Activated CD4-positive, alpha-beta memory T cell treated with anti-CD3 and anti-CD28 coated beads, Interleukin-2, amount 10 ng/mL, durations not matched to agents 7 days and 5 days (primary cell): ENCODE measurements at regions not wholly inside any gene's neighbourhood (a gene's known extent, or its start where the extent isn't known, plus 50 kb on each side); places are given as distances from the start of the nearest gene placed in this dataset.
"Not testable (repeated sequence)": the region's sequence is repeated elsewhere in the genome, so short reads cannot be mapped to it uniquely, and the experiment has no call there.

Experiments used
- CTCF ChIA-PET: fragments of 350-600 bp; sonication (Branson Sonifier 250); formaldehyde crosslinking; loops from one replicate; lab custom pipeline; 2021; ENCODE audit warnings: antibody characterized with exemption, inconsistent platforms; lab: Charles Lee
- POLR2A ChIA-PET: fragments of 350-600 bp; sonication (Branson Sonifier 250); formaldehyde crosslinking; loops from one replicate; lab custom pipeline; 2021; ENCODE audit warnings: antibody characterized with exemption; lab: Charles Lee
- DNase-seq: peaks from one replicate; pipeline ENCODE4 v3.0.0-alpha.2; 2020
- H3K27ac Mint-ChIP-seq: one replicate; pipeline ENCODE4 v1.8.0; 2021; ENCODE audit warnings: mild to moderate bottlenecking, mixed read lengths
- H3K27me3 Mint-ChIP-seq: one replicate; pipeline ENCODE4 v1.8.0; 2021; ENCODE audit warnings: mixed read lengths
- H3K36me3 Mint-ChIP-seq: one replicate; pipeline ENCODE4 v1.8.0; 2021; ENCODE audit warnings: low read depth, mixed read lengths
- H3K4me1 Mint-ChIP-seq: one replicate; pipeline ENCODE4 v1.8.0; 2021; ENCODE audit warnings: mixed read lengths
- H3K4me3 Mint-ChIP-seq: one replicate; pipeline ENCODE4 v1.8.0; 2021; ENCODE audit warnings: mild to moderate bottlenecking, mixed read lengths
- H3K9me3 Mint-ChIP-seq: one replicate; pipeline ENCODE4 v1.8.0; 2021; ENCODE audit warnings: mixed read lengths

GRCh38 chr3:95731753-95732152, 1082.6 kb upstream of the EPHA6 start:
- DNase-seq, result no peak
- Mint-ChIP-seq H3K27ac (no peak overlapping the region), H3K36me3 (no peaks in the 10 kb centered on the region), H3K4me1 (no peaks in the 10 kb centered on the region), H3K27me3 (no peaks in the 10 kb centered on the region), H3K4me3 (no peak overlapping the region), H3K9me3 (peaks cover 2% of the 10 kb centered on the region)
- CTCF ChIA-PET, result no interaction called here
- POLR2A ChIA-PET, result no interaction called here

GRCh38 chr3:95733336-95733735, 1081.1 kb upstream of the EPHA6 start:
- Mint-ChIP-seq H3K4me1 (no peaks in the 10 kb centered on the region), H3K9me3 (peaks cover 2% of the 10 kb centered on the region), H3K4me3 (no peak overlapping the region), H3K27ac (no peak overlapping the region), H3K27me3 (no peaks in the 10 kb centered on the region), H3K36me3 (no peaks in the 10 kb centered on the region)
- DNase-seq, result no peak
- ChIA-PET CTCF (no interaction called here), POLR2A (no interaction called here)

- Mint-ChIP-seq H3K4me1 (no peaks in the 10 kb centered on the region), H3K27me3 (no peaks in the 10 kb centered on the region), H3K36me3 (no peaks in the 10 kb centered on the region), H3K9me3 (no peaks in the 10 kb centered on the region), H3K27ac (no peak overlapping the region), H3K4me3 (no peak overlapping the region)
- no peak for DNase-seq
- POLR2A ChIA-PET, result no interaction called here
- CTCF ChIA-PET, result no interaction called here
These were observed 1076.3 kb upstream of the EPHA6 start for GRCh38 chr3:95738045-95738444.

GRCh38 chr3:95744896-95745295, 1069.5 kb upstream of the EPHA6 start:
- CTCF ChIA-PET, H3K27ac Mint-ChIP-seq, H3K9me3 Mint-ChIP-seq, H3K27me3 Mint-ChIP-seq, H3K4me1 Mint-ChIP-seq, H3K36me3 Mint-ChIP-seq, POLR2A ChIA-PET, DNase-seq, H3K4me3 Mint-ChIP-seq: not testable (repeated sequence)

GRCh38 chr3:95750097-95750496, 1064.3 kb upstream of the EPHA6 start:
- CTCF ChIA-PET, result no interaction called here
- no peak overlapping the region for H3K4me3 Mint-ChIP-seq
- H3K4me1 Mint-ChIP-seq, result no peaks in the 10 kb centered on the region
- H3K27me3 Mint-ChIP-seq, result no peaks in the 10 kb centered on the region
- no peak overlapping the region for H3K27ac Mint-ChIP-seq
- DNase-seq, result no peak
- H3K9me3 Mint-ChIP-seq, result no peaks in the 10 kb centered on the region
- H3K36me3 Mint-ChIP-seq, result no peaks in the 10 kb centered on the region
- POLR2A ChIA-PET, result no interaction called here

DNA sequence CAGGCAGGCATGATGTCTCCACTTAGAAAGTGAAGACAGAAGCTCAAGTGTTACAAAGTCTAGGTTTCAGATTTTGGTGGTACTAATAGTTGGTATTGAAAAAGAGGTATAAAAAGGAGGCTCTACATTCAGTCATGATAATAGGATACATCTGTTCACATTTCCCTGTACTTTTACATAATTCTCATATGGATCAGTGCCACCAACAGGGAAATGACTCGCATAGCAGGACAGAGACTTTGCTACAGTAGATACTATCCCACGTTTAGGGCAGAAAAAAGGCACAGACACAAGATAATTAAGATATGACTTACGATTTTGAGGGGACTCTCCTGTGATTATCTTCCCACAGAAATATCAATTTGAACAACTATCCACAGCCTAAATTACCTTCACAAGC, 1062.9 kb upstream of the EPHA6 start:
- Mint-ChIP-seq H3K4me1 (no peaks in the 10 kb centered on the region), H3K4me3 (no peak overlapping the region), H3K36me3 (no peaks in the 10 kb centered on the region), H3K27ac (no peak overlapping the region), H3K9me3 (no peaks in the 10 kb centered on the region), H3K27me3 (no peaks in the 10 kb centered on the region)
- no peak for DNase-seq
- ChIA-PET CTCF (no interaction called here), POLR2A (no interaction called here)

DNA sequence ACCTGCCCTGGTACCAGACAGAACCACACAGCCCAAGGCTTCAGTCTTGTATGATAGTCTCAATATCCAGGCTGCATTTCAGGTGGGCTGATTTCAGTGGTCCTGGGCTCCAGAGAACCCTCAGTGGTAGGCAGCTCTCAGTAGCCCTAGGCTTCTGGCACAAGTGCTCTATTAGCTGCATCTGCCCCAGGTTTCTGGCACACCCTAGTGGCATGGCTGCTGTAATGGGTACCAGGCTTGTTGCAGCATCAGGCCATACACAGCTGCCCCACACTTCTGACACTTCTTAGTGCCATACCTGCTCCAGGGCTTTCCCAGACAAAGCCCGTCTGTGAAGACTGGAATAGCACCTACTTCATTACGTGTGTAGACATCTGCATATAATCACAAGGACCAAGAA, 1062.2 kb upstream of the EPHA6 start:
- no peaks in the 10 kb centered on the region for H3K9me3 Mint-ChIP-seq
- no peaks in the 10 kb centered on the region for H3K4me1 Mint-ChIP-seq
- no peaks in the 10 kb centered on the region for H3K27me3 Mint-ChIP-seq
- no peak for DNase-seq
- CTCF ChIA-PET, result no interaction called here
- POLR2A ChIA-PET, result no interaction called here
- no peak overlapping the region for H3K4me3 Mint-ChIP-seq
- H3K27ac Mint-ChIP-seq, result no peak overlapping the region
- H3K36me3 Mint-ChIP-seq, result no peaks in the 10 kb centered on the region

DNA sequence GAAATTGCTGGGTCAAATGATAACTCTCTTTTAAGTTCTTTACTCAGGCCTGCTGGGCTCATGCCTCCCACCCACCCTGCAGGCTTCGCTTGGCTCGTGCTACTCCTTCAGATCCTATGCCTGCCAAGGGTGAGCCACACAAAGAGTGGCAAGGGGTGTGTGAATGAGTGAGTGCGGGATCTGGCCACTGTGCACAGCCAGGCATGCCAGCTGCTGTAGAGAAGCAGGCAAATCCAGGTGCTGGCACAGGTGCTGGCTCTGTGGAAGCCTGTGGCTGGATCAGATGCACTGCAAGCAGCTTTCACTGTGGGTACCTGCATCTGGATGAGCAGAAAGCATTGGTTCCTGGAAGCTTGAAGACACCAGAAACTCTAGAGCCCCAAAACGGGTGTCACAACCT, 1055.7 kb upstream of the EPHA6 start:
- Mint-ChIP-seq H3K4me3 (no peak overlapping the region), H3K36me3 (no peaks in the 10 kb centered on the region), H3K27me3 (no peaks in the 10 kb centered on the region), H3K4me1 (no peaks in the 10 kb centered on the region), H3K9me3 (no peaks in the 10 kb centered on the region), H3K27ac (no peak overlapping the region)
- DNase-seq, result no peak
- POLR2A ChIA-PET, result no interaction called here
- CTCF ChIA-PET, result no interaction called here

DNA sequence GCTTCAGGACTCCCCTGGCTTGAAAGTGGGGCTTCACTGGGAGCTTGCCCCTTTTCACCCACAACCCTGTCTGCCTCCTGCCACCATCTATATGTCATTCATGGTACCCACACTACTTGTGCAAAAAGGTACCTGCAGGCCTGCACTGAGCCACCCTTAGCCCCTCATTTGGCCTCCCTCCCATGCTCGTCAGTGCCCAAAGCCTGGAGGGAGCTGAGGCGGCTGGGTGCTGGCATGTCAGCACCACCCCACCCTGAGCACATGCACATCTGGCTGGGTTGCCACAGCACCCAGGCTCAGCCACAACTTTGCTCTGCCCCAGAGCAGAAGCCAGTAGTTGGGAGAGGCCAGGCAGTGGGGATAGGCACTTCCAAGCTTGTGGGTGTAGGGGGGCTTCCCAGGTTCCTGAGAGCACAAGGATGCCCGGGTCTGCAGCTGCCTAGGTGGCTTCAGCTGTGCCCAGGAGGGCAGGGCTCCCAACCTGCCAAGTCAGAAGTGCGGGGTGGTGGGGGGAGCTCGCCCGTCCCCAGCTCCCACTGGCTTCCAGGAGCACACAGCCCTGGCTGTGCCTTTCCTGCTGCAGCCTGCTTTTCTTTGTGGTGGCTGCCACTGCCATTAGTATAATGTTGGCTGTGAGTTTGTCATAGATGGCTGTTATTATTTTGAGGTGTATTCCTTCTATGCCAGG, 1054.6 kb upstream of the EPHA6 start:
- DNase-seq, result no peak
- H3K4me3 Mint-ChIP-seq, result no peak overlapping the region
- no peak overlapping the region for H3K27ac Mint-ChIP-seq
- no peaks in the 10 kb centered on the region for H3K9me3 Mint-ChIP-seq
- H3K4me1 Mint-ChIP-seq, result no peaks in the 10 kb centered on the region
- POLR2A ChIA-PET, result no interaction called here
- no peaks in the 10 kb centered on the region for H3K27me3 Mint-ChIP-seq
- no peaks in the 10 kb centered on the region for H3K36me3 Mint-ChIP-seq
- CTCF ChIA-PET, result no interaction called here

- no peaks in the 10 kb centered on the region for H3K27me3 Mint-ChIP-seq
- no peaks in the 10 kb centered on the region for H3K36me3 Mint-ChIP-seq
- DNase-seq, result no peak
- H3K4me3 Mint-ChIP-seq, result no peak overlapping the region
- peaks cover 18% of the 10 kb centered on the region for H3K9me3 Mint-ChIP-seq
- ChIA-PET POLR2A (no interaction called here), CTCF (no interaction called here)
- no peak overlapping the region for H3K27ac Mint-ChIP-seq
- no peaks in the 10 kb centered on the region for H3K4me1 Mint-ChIP-seq
These were observed 1038.8 kb upstream of the EPHA6 start for GRCh38 chr3:95775486-95776094.

- ChIA-PET CTCF (no interaction called here), POLR2A (no interaction called here)
- no peaks in the 10 kb centered on the region for H3K27me3 Mint-ChIP-seq
- H3K36me3 Mint-ChIP-seq, result no peaks in the 10 kb centered on the region
- H3K9me3 Mint-ChIP-seq, result peaks cover 3% of the 10 kb centered on the region
- H3K4me3 Mint-ChIP-seq, result no peak overlapping the region
- no peak for DNase-seq
- no peak overlapping the region for H3K27ac Mint-ChIP-seq
- H3K4me1 Mint-ChIP-seq, result no peaks in the 10 kb centered on the region
These were observed 1032.8 kb upstream of the EPHA6 start for GRCh38 chr3:95781598-95781997.

- H3K36me3 Mint-ChIP-seq, result no peaks in the 10 kb centered on the region
- POLR2A ChIA-PET, result no interaction called here
- no peaks in the 10 kb centered on the region for H3K9me3 Mint-ChIP-seq
- DNase-seq, result no peak
- no peaks in the 10 kb centered on the region for H3K27me3 Mint-ChIP-seq
- H3K4me3 Mint-ChIP-seq, result no peak overlapping the region
- H3K27ac Mint-ChIP-seq, result no peak overlapping the region
- no peaks in the 10 kb centered on the region for H3K4me1 Mint-ChIP-seq
- CTCF ChIA-PET, result no interaction called here
These were observed 1025.3 kb upstream of the EPHA6 start for GRCh38 chr3:95789111-95789510.

- Mint-ChIP-seq H3K9me3 (peaks cover 2% of the 10 kb centered on the region), H3K4me1 (peaks cover 1% of the 10 kb centered on the region), H3K36me3 (no peaks in the 10 kb centered on the region), H3K27me3 (no peaks in the 10 kb centered on the region), H3K4me3 (no peak overlapping the region), H3K27ac (no peak overlapping the region)
- ChIA-PET CTCF (no interaction called here), POLR2A (no interaction called here)
- no peak for DNase-seq
These were observed 1017.3 kb upstream of the EPHA6 start for GRCh38 chr3:95797081-95797480.

DNA sequence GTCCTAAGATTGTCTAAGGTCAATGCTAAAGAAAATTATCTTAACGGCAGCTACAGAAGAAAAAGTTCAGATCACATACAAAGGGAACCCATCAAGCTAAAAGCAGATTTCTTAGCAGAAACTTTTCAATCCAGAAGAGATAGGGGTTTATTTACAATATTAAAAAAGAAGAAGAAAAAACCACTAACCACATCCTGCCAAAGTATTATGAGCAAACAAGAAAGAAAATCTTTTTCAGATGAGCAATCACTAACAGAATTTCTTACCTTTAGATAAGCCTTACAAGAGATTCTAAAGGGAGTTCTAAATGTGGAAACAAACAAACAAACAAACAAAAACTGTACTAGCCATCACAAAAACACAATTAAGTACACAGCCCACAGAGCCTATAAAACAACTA, 1015.8 kb upstream of the EPHA6 start:
- ChIA-PET POLR2A (no interaction called here), CTCF (no interaction called here)
- Mint-ChIP-seq H3K27ac (no peak overlapping the region), H3K36me3 (no peaks in the 10 kb centered on the region), H3K27me3 (no peaks in the 10 kb centered on the region), H3K9me3 (peaks cover 2% of the 10 kb centered on the region), H3K4me3 (no peak overlapping the region), H3K4me1 (peaks cover 1% of the 10 kb centered on the region)
- no peak for DNase-seq
